BJ (cell line): ENCODE measurements at regions not wholly inside any gene's neighbourhood (a gene's known extent, or its start where the extent isn't known, plus 50 kb on each side); places are given as distances from the start of the nearest gene placed in this dataset.
A peak's percentile ranks its signal among the peaks of the same experiment; 100 is the strongest.
"Not testable (repeated sequence)": the region's sequence is repeated elsewhere in the genome, so short reads cannot be mapped to it uniquely, and the experiment has no call there.

ENCODE experiments used
- CTCF ChIA-PET: fragments of 350-600 bp; formaldehyde crosslinking; extraction: SDS; loops from one replicate; lab custom pipeline; 2021; ENCODE audit warnings: antibody characterized with exemption, inconsistent platforms; lab: Yijun Ruan, JAX
- POLR2A ChIA-PET: fragments of 300-600 bp; sonication (Branson Sonifier 250); formaldehyde crosslinking; extraction: SDS; loops from one replicate; lab custom pipeline; 2021; ENCODE audit warnings: antibody characterized with exemption; lab: Charles Lee
- DNase-seq: peaks from one replicate; pipeline ENCODE4 v3.0.0-alpha.2; 2011; ENCODE audit warnings: low read depth
- H3K27me3 ChIP-seq: 2 replicates; pipeline ENCODE4 v1.6.0; 2011; ENCODE audit warnings: low read length; ENCODE audit not compliant: control insufficient read depth, insufficient read depth
- H3K36me3 ChIP-seq: 2 replicates; pipeline ENCODE4 v1.5.1; 2011; ENCODE audit warnings: low read length; ENCODE audit not compliant: control insufficient read depth, insufficient read depth
- H3K4me3 ChIP-seq: 2 replicates; pipeline ENCODE4 v1.5.1; 2011; ENCODE audit warnings: low read depth, mild to moderate bottlenecking, control low read depth, low read length
- TF ChIP-seq, protein P1 (sequence below): IDR thresholded peaks from 2 replicates; pipeline ENCODE4 v1.5.1; 2011; ENCODE audit warnings: low read depth, mild to moderate bottlenecking, control low read depth, inconsistent platforms, low read length, moderate library complexity; ENCODE audit not compliant: insufficient read depth

DNA sequence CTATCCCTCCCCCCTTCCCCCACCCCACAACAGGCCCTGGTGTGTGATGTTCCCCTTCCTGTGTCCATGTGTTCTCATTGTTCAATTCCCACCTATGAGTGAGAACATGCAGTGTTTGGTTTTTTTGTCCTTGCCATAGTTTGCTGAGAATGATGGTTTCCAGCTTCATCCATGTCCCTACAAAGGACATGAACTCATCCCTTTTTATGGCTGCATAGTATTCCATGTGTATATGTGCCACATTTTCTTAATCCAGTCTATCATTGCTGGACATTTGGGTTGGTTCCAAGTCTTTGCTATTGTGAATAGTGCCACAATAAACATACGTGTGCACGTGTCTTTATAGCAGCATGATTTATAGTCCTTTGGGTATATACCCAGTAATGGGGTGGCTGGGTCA, 52.3 kb upstream of the MAN1A2 start:
- H3K4me3 ChIP-seq, H3K27me3 ChIP-seq, CTCF ChIA-PET, POLR2A ChIA-PET, H3K36me3 ChIP-seq, DNase-seq: not testable (repeated sequence)

DNA sequence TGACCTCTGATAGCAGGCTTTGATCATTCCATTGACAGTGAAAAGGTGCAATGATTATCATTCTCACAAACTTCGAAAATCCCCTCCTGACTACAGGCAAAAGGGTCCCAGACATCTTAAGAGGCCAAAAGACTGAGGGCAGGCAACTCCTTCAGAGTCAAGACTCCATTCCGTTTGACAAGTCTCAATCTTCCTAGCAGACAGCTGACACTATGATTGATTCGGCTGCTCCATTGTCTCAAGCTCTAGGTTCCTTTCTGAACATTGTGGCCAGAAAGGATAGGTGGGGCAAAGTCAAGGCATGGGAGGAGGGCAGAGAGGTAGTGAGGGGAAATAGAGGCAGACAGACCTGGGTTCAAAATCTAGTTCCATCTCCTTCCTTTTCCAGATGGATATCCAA, 53.7 kb upstream of the MAN1A2 start:
- CTCF ChIA-PET: interaction anchor here (0.6 to 1.2 kb wide), 4 partner anchors 17 to 98 kb away, joined by 3 to 4 read pairs (median 3); no protein-coding TSS in a partner anchor
- H3K4me3 ChIP-seq: no peak overlapping the region
- H3K36me3 ChIP-seq: no peaks in the 10 kb centered on the region
- H3K27me3 ChIP-seq: peaks cover 4% of the 10 kb centered on the region
- POLR2A ChIA-PET: no interaction called here
- TF ChIP-seq, protein P1, sequence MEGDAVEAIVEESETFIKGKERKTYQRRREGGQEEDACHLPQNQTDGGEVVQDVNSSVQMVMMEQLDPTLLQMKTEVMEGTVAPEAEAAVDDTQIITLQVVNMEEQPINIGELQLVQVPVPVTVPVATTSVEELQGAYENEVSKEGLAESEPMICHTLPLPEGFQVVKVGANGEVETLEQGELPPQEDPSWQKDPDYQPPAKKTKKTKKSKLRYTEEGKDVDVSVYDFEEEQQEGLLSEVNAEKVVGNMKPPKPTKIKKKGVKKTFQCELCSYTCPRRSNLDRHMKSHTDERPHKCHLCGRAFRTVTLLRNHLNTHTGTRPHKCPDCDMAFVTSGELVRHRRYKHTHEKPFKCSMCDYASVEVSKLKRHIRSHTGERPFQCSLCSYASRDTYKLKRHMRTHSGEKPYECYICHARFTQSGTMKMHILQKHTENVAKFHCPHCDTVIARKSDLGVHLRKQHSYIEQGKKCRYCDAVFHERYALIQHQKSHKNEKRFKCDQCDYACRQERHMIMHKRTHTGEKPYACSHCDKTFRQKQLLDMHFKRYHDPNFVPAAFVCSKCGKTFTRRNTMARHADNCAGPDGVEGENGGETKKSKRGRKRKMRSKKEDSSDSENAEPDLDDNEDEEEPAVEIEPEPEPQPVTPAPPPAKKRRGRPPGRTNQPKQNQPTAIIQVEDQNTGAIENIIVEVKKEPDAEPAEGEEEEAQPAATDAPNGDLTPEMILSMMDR: no peak
- DNase-seq: no peak

DNA sequence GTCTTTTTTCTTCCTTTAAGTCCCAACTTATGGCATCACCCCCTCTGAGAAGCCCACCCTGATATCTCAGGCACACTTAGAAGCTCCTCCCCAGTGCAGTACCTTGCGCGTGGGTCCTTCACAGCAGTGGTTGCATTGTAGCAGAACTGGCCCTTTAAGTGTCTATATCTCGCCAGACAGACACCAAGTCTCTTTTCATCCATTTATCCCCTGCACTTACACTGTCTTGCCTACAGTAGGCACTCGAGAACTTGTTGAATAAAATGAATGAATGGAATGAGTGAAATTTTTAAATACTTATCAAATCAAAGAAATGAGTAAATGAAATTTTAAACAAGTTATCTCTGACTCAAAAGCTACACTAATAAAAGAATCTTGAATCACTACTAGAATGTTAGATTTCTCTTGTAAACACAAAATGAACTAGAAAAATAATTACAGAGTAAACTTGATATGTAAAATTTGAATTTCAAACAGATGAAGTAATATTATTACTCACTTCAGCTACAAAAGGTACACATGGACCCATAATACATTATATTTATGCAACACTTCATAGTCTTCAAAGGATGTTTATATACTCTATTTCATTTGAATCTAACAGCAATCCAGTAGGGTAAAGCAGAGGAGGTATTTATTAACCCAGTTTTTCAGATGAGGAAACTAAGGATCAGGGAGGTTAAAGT, 54.7 kb upstream of the MAN1A2 start:
- no peaks in the 10 kb centered on the region for H3K36me3 ChIP-seq
- POLR2A ChIA-PET: no interaction called here
- CTCF ChIA-PET: interaction anchor here (0.6 to 1.2 kb wide), 2 partner anchors 28 to 457 kb away, joined by 3 to 4 read pairs; no protein-coding TSS in a partner anchor
- 0 out of 2 replicates have a peak, but pooled peaks cover 3% of the 10 kb centered on the region for H3K27me3 ChIP-seq
- H3K4me3 ChIP-seq: no peak overlapping the region
- TF ChIP-seq, protein P1: peak; percentile 59
- DNase-seq: peak; percentile 7

DNA sequence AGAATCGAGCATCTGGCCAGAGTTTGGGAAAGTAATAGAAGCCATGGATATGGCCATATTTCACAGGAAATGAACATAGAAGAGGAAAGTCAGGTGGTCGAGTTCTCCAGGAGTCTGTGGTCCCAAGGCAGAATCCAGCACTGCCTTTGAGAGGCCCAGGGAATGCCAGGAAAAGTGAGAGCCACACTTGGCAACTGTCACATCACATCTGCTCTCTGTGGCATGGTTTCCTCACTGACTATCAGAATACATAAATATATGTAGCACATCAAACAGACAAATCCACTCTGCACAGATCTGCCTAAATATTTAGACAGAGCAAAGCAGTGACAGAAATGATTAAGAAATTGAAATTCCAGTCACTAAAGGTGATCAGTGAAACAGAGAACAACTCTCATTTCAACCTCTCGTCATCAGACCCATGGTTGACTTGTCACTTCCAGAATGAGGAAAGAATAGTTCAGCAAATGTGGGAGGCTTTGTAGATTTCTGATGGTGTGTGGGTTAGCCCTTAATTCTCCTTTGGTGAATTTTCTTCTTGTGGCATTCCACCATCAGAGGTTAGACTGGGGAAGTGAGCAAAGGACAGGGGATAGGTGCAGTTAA, 58.8 kb upstream of the MAN1A2 start:
- TF ChIP-seq, protein P1: no peak
- no peak overlapping the region for H3K4me3 ChIP-seq
- ChIA-PET CTCF (interaction anchor here (1.4 kb wide), 1 partner anchor 11 kb away, joined by 3 read pairs; no protein-coding TSS in a partner anchor), POLR2A (no interaction called here)
- no peak for DNase-seq
- 0 out of 2 replicates have a peak, but pooled peaks cover 4% of the 10 kb centered on the region for H3K27me3 ChIP-seq
- no peaks in the 10 kb centered on the region for H3K36me3 ChIP-seq

DNA sequence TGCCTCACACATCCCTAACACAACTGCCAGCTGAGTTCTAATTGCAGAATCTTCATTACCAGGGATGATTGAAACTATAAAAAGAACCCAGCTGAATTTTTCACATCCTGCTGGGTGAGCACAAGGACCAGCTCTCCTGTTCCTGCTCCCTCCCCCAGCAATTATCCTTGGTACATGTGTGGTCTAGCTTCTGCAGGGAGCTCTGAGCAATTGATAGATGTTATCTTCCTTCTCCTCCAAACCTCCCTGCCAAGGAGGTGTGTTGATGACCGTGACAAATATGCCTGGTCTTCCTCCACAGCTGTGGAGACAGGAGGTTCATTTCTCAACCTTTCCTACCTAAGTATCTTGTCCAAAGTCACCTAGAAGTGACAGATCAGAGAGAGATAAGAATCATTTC, 65.3 kb upstream of the MAN1A2 start:
- peaks cover 3% of the 10 kb centered on the region; the same call in 1 of the 2 replicates for H3K27me3 ChIP-seq
- H3K4me3 ChIP-seq: no peak overlapping the region
- H3K36me3 ChIP-seq: no peaks in the 10 kb centered on the region
- TF ChIP-seq, protein P1: no peak
- POLR2A ChIA-PET: no interaction called here
- no peak for DNase-seq
- CTCF ChIA-PET: no interaction called here

DNA sequence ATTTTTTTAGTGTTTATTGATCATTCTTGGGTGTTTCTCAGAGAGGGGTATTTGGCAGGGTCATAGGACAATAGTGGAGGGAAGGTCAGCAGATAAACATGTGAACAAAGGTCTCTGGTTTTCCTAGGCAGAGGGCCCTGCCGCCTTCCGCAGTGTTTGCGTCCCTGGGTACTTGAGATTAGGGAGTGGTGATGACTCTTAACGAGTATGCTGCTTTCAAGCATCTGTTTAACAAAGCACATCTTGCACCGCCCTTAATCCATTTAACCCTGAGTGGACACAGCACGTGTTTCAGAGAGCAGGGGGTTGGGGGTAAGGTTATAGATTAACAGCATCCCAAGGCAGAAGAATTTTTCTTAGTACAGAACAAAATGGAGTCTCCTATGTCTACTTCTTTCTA, 67.1 kb upstream of the MAN1A2 start:
- H3K4me3 ChIP-seq, H3K27me3 ChIP-seq, H3K36me3 ChIP-seq, POLR2A ChIA-PET, DNase-seq, CTCF ChIA-PET: not testable (repeated sequence)
